Keratinocyte (primary cell): ENCODE measurements at regions not wholly inside any gene's neighbourhood (a gene's known extent, or its start where the extent isn't known, plus 50 kb on each side); places are given as distances from the start of the nearest gene placed in this dataset.

Source experiments
- DNase-seq: peaks from one replicate; pipeline ENCODE4 v3.0.0-alpha.2; 2011; ENCODE audit warnings: low read depth, missing footprints, low spot score
- FAIRE-seq: peaks from 2 replicates; lab custom pipeline; 2011; peaks lifted over from hg19 to GRCh38; lab: Jason Lieb, UNC
- H2AFZ ChIP-seq: 2 replicates; pipeline ENCODE4 v1.6.0; 2012; ENCODE audit warnings: low read length, control low read depth, inconsistent platforms; ENCODE audit not compliant: control insufficient read depth
- H3K27ac ChIP-seq: 2 replicates; pipeline ENCODE4 v1.5.1; 2011; ENCODE audit warnings: low read length; ENCODE audit not compliant: control insufficient read depth, insufficient read depth
- H3K27me3 ChIP-seq: 3 replicates; pipeline ENCODE4 v1.6.0; 2011; ENCODE audit warnings: low read length; ENCODE audit not compliant: control insufficient read depth, insufficient read depth; ENCODE audit errors: extremely low read depth
- H3K36me3 ChIP-seq, 2 experiments: 2 replicates in 1 of 2; 3 replicates in 1 of 2; pipeline ENCODE4 v1.5.1; 2011; ENCODE audit warnings: low read length in 2 of 2, mild to moderate bottlenecking in 1 of 2; ENCODE audit not compliant: control insufficient read depth in 2 of 2, insufficient read depth in 2 of 2; ENCODE audit errors: extremely low read depth in 1 of 2
- H3K4me1 ChIP-seq: 3 replicates; pipeline ENCODE4 v1.5.1; 2011; ENCODE audit warnings: low read length; ENCODE audit not compliant: control insufficient read depth, insufficient read depth; ENCODE audit errors: extremely low read depth
- H3K4me2 ChIP-seq: 3 replicates; pipeline ENCODE4 v1.6.0; 2011; ENCODE audit warnings: low read depth, low read length; ENCODE audit not compliant: control insufficient read depth, insufficient read depth; ENCODE audit errors: extremely low read depth
- H3K4me3 ChIP-seq, 3 experiments: fragments of 200-600 bp in 1 of 3; sonication (generic) in 1 of 3; 2 replicates in 2 of 3; 3 replicates in 1 of 3; pipeline ENCODE4 v1.5.1; 2011 to 2016; ENCODE audit warnings: low read length in 3 of 3, mild to moderate bottlenecking in 3 of 3, control low read depth in 2 of 3, inconsistent platforms in 1 of 3, low read depth in 1 of 3, mixed read lengths in 1 of 3, mixed run types in 1 of 3, moderate library complexity in 1 of 3; ENCODE audit not compliant: control insufficient read depth in 2 of 3, insufficient read depth in 2 of 3; ENCODE audit errors: extremely low read depth in 1 of 3
- H3K79me2 ChIP-seq: 2 replicates; pipeline ENCODE4 v1.6.0; 2012; ENCODE audit warnings: low read length; ENCODE audit not compliant: control insufficient read depth, insufficient read depth
- H3K9ac ChIP-seq: 3 replicates; pipeline ENCODE4 v1.6.0; 2011; ENCODE audit warnings: low read length; ENCODE audit not compliant: control insufficient read depth, insufficient read depth; ENCODE audit errors: extremely low read depth
- H3K9me1 ChIP-seq: 3 replicates; pipeline ENCODE4 v1.6.0; 2011; ENCODE audit warnings: low read length; ENCODE audit not compliant: control insufficient read depth, insufficient read depth; ENCODE audit errors: extremely low read depth
- H3K9me3 ChIP-seq: 2 replicates; pipeline ENCODE4 v1.5.1; 2012; ENCODE audit warnings: low read depth, low read length; ENCODE audit not compliant: control insufficient read depth
- H4K20me1 ChIP-seq: 3 replicates; pipeline ENCODE4 v1.6.0; 2011; ENCODE audit warnings: low read length; ENCODE audit not compliant: control insufficient read depth, insufficient read depth; ENCODE audit errors: extremely low read depth
- EZH2 ChIP-seq: IDR thresholded peaks from one replicate; pipeline ENCODE4 v1.6.1; 2012; ENCODE audit warnings: inconsistent platforms, mild to moderate bottlenecking, low read length, moderate library complexity
- dilution Hi-C: fragments of 300-500 bp; cut with MboI; formaldehyde crosslinking; loops from one replicate; pipeline ENCODE4 v1.7.0; 2020; ENCODE audit warnings: low sequenced_read_pairs; ENCODE audit not compliant: extremely low pct_ligation_motif_present
- TF ChIP-seq, protein P1 (sequence below), 3 experiments: IDR thresholded peaks in 1 of 3; conservative IDR thresholded peaks in 1 of 3; optimal IDR thresholded peaks in 1 of 3; 2 replicates in 2 of 3; 3 replicates in 1 of 3; pipeline versions ENCODE3 to v1.5.1; 2011; ENCODE audit warnings: low read length in 3 of 3, mild to moderate bottlenecking in 3 of 3, moderate library complexity in 2 of 3, control low read depth in 1 of 3, inconsistent platforms in 1 of 3; ENCODE audit not compliant: insufficient read depth in 2 of 3; ENCODE audit errors: extremely low read depth in 1 of 3

DNA sequence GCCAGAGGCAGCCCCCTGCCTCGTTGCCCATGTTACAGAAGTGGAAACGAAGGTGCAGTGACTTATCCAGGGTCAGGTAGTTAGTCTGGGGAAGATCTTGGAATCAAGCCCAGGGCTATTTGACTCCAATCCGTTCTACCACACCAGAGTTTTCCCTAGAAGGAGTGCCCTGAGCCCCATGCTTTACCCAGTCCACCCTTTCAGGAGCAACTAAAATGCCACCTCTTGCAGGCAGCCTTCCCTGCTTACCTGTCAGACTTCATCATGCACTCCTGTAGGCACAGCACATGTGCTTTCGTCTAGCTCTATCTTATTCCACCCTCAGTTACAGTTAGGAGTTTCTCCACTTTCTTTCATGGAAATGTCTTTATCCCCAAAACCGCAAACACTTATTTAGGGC is 80.2 kb downstream of the CHST1 start:
- dilution Hi-C loops, result no loop called here
- FAIRE-seq, result no peak
- no peak for TF ChIP-seq EZH2
- TF ChIP-seq, protein P1, sequence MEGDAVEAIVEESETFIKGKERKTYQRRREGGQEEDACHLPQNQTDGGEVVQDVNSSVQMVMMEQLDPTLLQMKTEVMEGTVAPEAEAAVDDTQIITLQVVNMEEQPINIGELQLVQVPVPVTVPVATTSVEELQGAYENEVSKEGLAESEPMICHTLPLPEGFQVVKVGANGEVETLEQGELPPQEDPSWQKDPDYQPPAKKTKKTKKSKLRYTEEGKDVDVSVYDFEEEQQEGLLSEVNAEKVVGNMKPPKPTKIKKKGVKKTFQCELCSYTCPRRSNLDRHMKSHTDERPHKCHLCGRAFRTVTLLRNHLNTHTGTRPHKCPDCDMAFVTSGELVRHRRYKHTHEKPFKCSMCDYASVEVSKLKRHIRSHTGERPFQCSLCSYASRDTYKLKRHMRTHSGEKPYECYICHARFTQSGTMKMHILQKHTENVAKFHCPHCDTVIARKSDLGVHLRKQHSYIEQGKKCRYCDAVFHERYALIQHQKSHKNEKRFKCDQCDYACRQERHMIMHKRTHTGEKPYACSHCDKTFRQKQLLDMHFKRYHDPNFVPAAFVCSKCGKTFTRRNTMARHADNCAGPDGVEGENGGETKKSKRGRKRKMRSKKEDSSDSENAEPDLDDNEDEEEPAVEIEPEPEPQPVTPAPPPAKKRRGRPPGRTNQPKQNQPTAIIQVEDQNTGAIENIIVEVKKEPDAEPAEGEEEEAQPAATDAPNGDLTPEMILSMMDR (optimal IDR thresholded peaks at IDR 0.05 in 1 of 3, IDR thresholded peaks at IDR 0.05 in 1 of 3, conservative IDR thresholded peaks at IDR 0.05 in 1 of 3; ENCODE audit: extremely low read depth in 1 of 3, insufficient read depth in 2 of 3, low read length in 3 of 3), result no peak
- no peaks in the 10 kb centered on the region for H3K9me1 ChIP-seq
- no peaks in the 10 kb centered on the region for H3K9me3 ChIP-seq
- H3K36me3 ChIP-seq, result no peaks in the 10 kb centered on the region
- H3K4me1 ChIP-seq, result no peaks in the 10 kb centered on the region
- H3K27ac ChIP-seq, result no peak overlapping the region
- H3K9ac ChIP-seq, result no peak overlapping the region
- no peak overlapping the region for H3K4me3 ChIP-seq
- H3K79me2 ChIP-seq, result no peaks in the 10 kb centered on the region
- no peak for DNase-seq
- no peaks in the 10 kb centered on the region for H3K27me3 ChIP-seq
- H4K20me1 ChIP-seq, result no peaks in the 10 kb centered on the region
- H2AFZ ChIP-seq, result no peak overlapping the region
- H3K4me2 ChIP-seq, result no peak overlapping the region

DNA sequence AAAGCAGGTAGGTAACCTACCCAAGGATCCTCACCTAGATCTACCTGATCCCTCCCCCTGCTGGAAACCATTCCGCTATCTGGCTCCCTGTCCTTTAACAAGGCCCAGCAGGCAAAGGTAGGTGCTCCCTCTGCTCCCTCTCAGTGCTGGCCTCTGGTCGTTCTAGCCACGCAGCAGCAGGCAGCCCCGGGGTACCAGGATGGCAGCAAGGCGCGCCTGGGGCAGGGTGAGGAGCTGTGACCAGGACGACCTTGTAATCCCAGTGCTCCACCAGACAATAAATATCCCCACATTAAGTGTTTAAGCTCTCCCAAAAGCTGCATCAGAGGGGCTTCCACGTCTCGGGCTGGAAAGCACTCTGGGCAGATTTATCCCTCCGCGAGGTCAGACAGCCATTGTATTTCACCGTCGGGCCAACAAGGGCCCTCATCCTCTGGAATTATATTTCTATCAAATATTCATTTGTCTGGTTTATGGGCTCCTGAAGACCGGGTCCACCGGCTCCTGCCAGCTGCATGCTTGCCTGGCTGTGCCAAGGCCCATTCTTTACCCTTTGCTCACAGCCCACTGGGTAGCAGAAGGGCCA is 81.3 kb downstream of the CHST1 start:
- Histone ChIP-seq H3K9ac (no peak overlapping the region), H3K79me2 (no peaks in the 10 kb centered on the region), H2AFZ (no peak overlapping the region), H3K4me2 (no peak overlapping the region), H3K4me1 (no peaks in the 10 kb centered on the region), H3K4me3 (no peak overlapping the region), H3K36me3 (no peaks in the 10 kb centered on the region), H3K9me1 (no peaks in the 10 kb centered on the region), H3K27ac (no peak overlapping the region), H4K20me1 (no peaks in the 10 kb centered on the region), H3K27me3 (no peaks in the 10 kb centered on the region), H3K9me3 (no peaks in the 10 kb centered on the region)
- DNase-seq (no peak), FAIRE-seq (no peak)
- TF ChIP-seq EZH2, result no peak
- TF ChIP-seq, protein P1 (optimal IDR thresholded peaks at IDR 0.05 in 1 of 3, IDR thresholded peaks at IDR 0.05 in 1 of 3, conservative IDR thresholded peaks at IDR 0.05 in 1 of 3; ENCODE audit: extremely low read depth in 1 of 3, insufficient read depth in 2 of 3, low read length in 3 of 3), result no peak
- dilution Hi-C loops, result no loop called here
